OCI-LY1 (cell line): ENCODE measurements at regions not wholly inside any gene's neighbourhood (a gene's known extent, or its start where the extent isn't known, plus 50 kb on each side); places are given as distances from the start of the nearest gene placed in this dataset.

ENCODE experiments used
- EZH2 ChIP-seq: fragments of 200-600 bp; sonication (generic), shearing (Covaris generic); IDR thresholded peaks from 2 replicates; pipeline ENCODE4 v1.8.0; 2017; ENCODE audit warnings: borderline replicate concordance, mixed run types, mild to moderate bottlenecking, antibody characterized with exemption, low read length, moderate library complexity, mixed read lengths
- TF ChIP-seq, protein P1 (sequence below): fragments of 200-600 bp; sonication (generic), shearing (Covaris generic); IDR thresholded peaks from 2 replicates; pipeline ENCODE4 v1.5.1; 2017; ENCODE audit warnings: mild to moderate bottlenecking, antibody characterized with exemption, low read length, moderate library complexity, mixed read lengths

GRCh38 chrX:16222151-16222550, 54.9 kb downstream of the MAGEB17 start:
- TF ChIP-seq EZH2 = no peak
- TF ChIP-seq, protein P1, sequence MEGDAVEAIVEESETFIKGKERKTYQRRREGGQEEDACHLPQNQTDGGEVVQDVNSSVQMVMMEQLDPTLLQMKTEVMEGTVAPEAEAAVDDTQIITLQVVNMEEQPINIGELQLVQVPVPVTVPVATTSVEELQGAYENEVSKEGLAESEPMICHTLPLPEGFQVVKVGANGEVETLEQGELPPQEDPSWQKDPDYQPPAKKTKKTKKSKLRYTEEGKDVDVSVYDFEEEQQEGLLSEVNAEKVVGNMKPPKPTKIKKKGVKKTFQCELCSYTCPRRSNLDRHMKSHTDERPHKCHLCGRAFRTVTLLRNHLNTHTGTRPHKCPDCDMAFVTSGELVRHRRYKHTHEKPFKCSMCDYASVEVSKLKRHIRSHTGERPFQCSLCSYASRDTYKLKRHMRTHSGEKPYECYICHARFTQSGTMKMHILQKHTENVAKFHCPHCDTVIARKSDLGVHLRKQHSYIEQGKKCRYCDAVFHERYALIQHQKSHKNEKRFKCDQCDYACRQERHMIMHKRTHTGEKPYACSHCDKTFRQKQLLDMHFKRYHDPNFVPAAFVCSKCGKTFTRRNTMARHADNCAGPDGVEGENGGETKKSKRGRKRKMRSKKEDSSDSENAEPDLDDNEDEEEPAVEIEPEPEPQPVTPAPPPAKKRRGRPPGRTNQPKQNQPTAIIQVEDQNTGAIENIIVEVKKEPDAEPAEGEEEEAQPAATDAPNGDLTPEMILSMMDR = no peak
